ENCODE measurements at regions not wholly inside any gene's neighbourhood (a gene's known extent, or its start where the extent isn't known, plus 50 kb on each side); places are given as distances from the start of the nearest gene placed in this dataset.

DNA sequence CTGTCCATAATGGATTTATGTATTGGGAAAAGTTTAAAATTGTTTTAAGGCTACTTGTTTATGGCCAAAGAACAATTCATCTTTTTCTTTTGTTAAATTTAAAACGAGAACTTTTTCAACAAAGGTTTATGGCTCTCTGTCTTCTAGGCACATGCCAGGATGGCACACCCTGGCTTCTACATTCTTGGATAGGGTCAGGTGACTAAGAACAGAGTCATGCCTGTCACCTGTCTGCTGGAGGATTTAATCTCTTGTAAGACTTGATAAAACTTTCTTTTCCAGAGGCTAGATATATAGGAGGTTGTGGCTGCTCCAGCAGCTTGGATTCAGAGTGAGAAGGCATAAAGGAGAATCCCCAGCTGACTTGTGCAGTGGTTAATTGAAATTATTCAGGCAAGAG, 915.4 kb downstream of the GATA3 start:
- no peak for TF ChIP-seq YY1 (IDR thresholded peaks at IDR 0.05)
- TF ChIP-seq, protein P1, sequence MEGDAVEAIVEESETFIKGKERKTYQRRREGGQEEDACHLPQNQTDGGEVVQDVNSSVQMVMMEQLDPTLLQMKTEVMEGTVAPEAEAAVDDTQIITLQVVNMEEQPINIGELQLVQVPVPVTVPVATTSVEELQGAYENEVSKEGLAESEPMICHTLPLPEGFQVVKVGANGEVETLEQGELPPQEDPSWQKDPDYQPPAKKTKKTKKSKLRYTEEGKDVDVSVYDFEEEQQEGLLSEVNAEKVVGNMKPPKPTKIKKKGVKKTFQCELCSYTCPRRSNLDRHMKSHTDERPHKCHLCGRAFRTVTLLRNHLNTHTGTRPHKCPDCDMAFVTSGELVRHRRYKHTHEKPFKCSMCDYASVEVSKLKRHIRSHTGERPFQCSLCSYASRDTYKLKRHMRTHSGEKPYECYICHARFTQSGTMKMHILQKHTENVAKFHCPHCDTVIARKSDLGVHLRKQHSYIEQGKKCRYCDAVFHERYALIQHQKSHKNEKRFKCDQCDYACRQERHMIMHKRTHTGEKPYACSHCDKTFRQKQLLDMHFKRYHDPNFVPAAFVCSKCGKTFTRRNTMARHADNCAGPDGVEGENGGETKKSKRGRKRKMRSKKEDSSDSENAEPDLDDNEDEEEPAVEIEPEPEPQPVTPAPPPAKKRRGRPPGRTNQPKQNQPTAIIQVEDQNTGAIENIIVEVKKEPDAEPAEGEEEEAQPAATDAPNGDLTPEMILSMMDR (IDR thresholded peaks at IDR 0.05; ENCODE audit: low read depth, low read length, missing input control): no peak
- TF ChIP-seq JUND (IDR thresholded peaks at IDR 0.05): no peak
- TF ChIP-seq HNF4G (IDR thresholded peaks at IDR 0.05): no peak
- no peak for TF ChIP-seq GABPA (IDR thresholded peaks at IDR 0.05 in 1 of 2, conservative IDR thresholded peaks at IDR 0.05 in 1 of 2)
- no peak for TF ChIP-seq RAD21 (IDR thresholded peaks at IDR 0.05)
- no peak for TF ChIP-seq EGR1 (IDR thresholded peaks at IDR 0.05; ENCODE audit: low read depth in 2 of 2)
- no peak for TF ChIP-seq MAX (IDR thresholded peaks at IDR 0.05)
- no peak for TF ChIP-seq RXRA (IDR thresholded peaks at IDR 0.05)
- no peak for TF ChIP-seq TAF1 (conservative IDR thresholded peaks at IDR 0.05)
